Islet precursor cell (in vitro differentiated cells): ENCODE measurements at regions not wholly inside any gene's neighbourhood (a gene's known extent, or its start where the extent isn't known, plus 50 kb on each side); places are given as distances from the start of the nearest gene placed in this dataset.
"Not testable (repeated sequence)": the region's sequence is repeated elsewhere in the genome, so short reads cannot be mapped to it uniquely, and the experiment has no call there.

Experiments used
- DNase-seq: peaks from one replicate; pipeline ENCODE4 v3.0.0-alpha.2; 2018

GRCh38 chr3:166986000-166986399 is 394.1 kb downstream of the ZBBX start:
- peak; percentile 75 for DNase-seq

- not testable (repeated sequence) for DNase-seq
Measured at GRCh38 chr3:166975796-166976195, 404.3 kb downstream of the ZBBX start.

GRCh38 chr3:166967714-166968113 is 412.4 kb downstream of the ZBBX start:
- not testable (repeated sequence) for DNase-seq

- no peak for DNase-seq
Measured at GRCh38 chr3:166962911-166963310, 417.2 kb downstream of the ZBBX start.

- no peak for DNase-seq
Measured at GRCh38 chr3:166957121-166957520, 423.0 kb downstream of the ZBBX start.

GRCh38 chr3:166955201-166955939 is 424.7 kb downstream of the ZBBX start:
- DNase-seq: no peak

GRCh38 chr3:166934879-166935278 is 445.2 kb downstream of the ZBBX start:
- DNase-seq: no peak

- DNase-seq: no peak
Measured at GRCh38 chr3:166917437-166917836, 462.7 kb downstream of the ZBBX start.

- no peak for DNase-seq
Measured at GRCh38 chr3:166902374-166902773, 477.7 kb downstream of the ZBBX start.

- no peak for DNase-seq
Measured at GRCh38 chr3:166900866-166901577, 479.1 kb downstream of the ZBBX start.

- no peak for DNase-seq
Measured at GRCh38 chr3:166897811-166898210, 482.3 kb downstream of the ZBBX start.

- no peak for DNase-seq
Measured at GRCh38 chr3:166889241-166889640, 490.9 kb downstream of the ZBBX start.

GRCh38 chr3:166879661-166880060 is 500.4 kb downstream of the ZBBX start:
- no peak for DNase-seq

GRCh38 chr3:166877971-166878370 is 502.1 kb downstream of the ZBBX start:
- no peak for DNase-seq

- DNase-seq: no peak
Measured at GRCh38 chr3:166864473-166865467, 515.3 kb downstream of the ZBBX start.

GRCh38 chr3:166860217-166860616 is 519.9 kb downstream of the ZBBX start:
- no peak for DNase-seq

GRCh38 chr3:166844329-166844728 is 535.8 kb downstream of the ZBBX start:
- no peak for DNase-seq

GRCh38 chr3:166842784-166843183 is 537.3 kb downstream of the ZBBX start:
- DNase-seq: not testable (repeated sequence)

- no peak for DNase-seq
Measured at GRCh38 chr3:166837535-166837934, 542.6 kb downstream of the ZBBX start.

- no peak for DNase-seq
Measured at GRCh38 chr3:166836836-166837235, 543.3 kb downstream of the ZBBX start.

- DNase-seq: no peak
Measured at GRCh38 chr3:166829896-166830295, 550.2 kb downstream of the ZBBX start.

GRCh38 chr3:166818464-166818863 is 561.6 kb downstream of the ZBBX start:
- no peak for DNase-seq

- DNase-seq: not testable (repeated sequence)
Measured at GRCh38 chr3:166817269-166817668, 562.8 kb downstream of the ZBBX start.
